ENCODE measurements at regions not wholly inside any gene's neighbourhood (a gene's known extent, or its start where the extent isn't known, plus 50 kb on each side); places are given as distances from the start of the nearest gene placed in this dataset.

DNA sequence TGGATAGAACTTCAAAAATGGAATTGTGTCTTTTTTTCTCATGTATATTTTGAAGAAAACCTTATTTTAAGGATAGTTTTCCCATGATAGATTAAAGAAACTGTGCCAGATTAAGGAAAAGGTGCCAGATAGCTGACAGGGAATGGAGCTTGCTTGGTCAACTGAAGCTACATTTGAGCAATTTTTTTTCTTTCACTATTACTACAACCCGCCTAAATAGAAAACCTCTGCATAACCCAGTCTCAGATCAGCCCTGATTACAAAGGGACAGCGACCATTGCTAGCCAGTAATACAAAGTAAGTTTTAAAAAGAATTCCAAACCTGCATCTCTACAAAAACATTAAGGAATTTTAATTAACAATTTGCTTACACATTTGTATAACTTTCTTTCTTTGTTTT lies 1123.4 kb upstream of the LRRTM3 start:
- no peak for TF ChIP-seq POLR2A (IDR thresholded peaks at IDR 0.05)
- no peak for TF ChIP-seq POLR2AphosphoS5 (IDR thresholded peaks at IDR 0.05)
- TF ChIP-seq, protein P1, sequence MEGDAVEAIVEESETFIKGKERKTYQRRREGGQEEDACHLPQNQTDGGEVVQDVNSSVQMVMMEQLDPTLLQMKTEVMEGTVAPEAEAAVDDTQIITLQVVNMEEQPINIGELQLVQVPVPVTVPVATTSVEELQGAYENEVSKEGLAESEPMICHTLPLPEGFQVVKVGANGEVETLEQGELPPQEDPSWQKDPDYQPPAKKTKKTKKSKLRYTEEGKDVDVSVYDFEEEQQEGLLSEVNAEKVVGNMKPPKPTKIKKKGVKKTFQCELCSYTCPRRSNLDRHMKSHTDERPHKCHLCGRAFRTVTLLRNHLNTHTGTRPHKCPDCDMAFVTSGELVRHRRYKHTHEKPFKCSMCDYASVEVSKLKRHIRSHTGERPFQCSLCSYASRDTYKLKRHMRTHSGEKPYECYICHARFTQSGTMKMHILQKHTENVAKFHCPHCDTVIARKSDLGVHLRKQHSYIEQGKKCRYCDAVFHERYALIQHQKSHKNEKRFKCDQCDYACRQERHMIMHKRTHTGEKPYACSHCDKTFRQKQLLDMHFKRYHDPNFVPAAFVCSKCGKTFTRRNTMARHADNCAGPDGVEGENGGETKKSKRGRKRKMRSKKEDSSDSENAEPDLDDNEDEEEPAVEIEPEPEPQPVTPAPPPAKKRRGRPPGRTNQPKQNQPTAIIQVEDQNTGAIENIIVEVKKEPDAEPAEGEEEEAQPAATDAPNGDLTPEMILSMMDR (IDR thresholded peaks at IDR 0.05), result no peak
- 75% methylated on average over 2 of the region's 2 CpGs for WGBS
- Histone ChIP-seq H3K36me3 (no peaks in the 10 kb centered on the region), H3K4me3 (no peak overlapping the region), H3K4me1 (replicated peaks) (no peaks in the 10 kb centered on the region), H3K9me3 (no peaks in the 10 kb centered on the region), H3K27ac (no peak overlapping the region), H3K27me3 (replicated peaks; ENCODE audit: insufficient read depth) (no peaks in the 10 kb centered on the region)
- intact Hi-C loops (cut with DNase I), result no loop called here
- DNase-seq (ENCODE audit: low spot score), result no peak

- Histone ChIP-seq H3K4me3 (no peak overlapping the region), H3K27me3 (replicated peaks; ENCODE audit: insufficient read depth) (no peaks in the 10 kb centered on the region), H3K9me3 (no peaks in the 10 kb centered on the region), H3K27ac (no peak overlapping the region), H3K4me1 (replicated peaks) (no peaks in the 10 kb centered on the region), H3K36me3 (no peaks in the 10 kb centered on the region)
- WGBS, result 16% methylated on average over 1 of the region's 1 CpG
- TF ChIP-seq, protein P1 (IDR thresholded peaks at IDR 0.05), result no peak
- TF ChIP-seq POLR2A (IDR thresholded peaks at IDR 0.05) (no peak), POLR2AphosphoS5 (IDR thresholded peaks at IDR 0.05) (no peak)
- DNase-seq (ENCODE audit: low spot score), result no peak
- intact Hi-C loops (cut with DNase I), result no loop called here
Observed at GRCh38 chr10:65805511-65805910, 1120.3 kb upstream of the LRRTM3 start.

DNA sequence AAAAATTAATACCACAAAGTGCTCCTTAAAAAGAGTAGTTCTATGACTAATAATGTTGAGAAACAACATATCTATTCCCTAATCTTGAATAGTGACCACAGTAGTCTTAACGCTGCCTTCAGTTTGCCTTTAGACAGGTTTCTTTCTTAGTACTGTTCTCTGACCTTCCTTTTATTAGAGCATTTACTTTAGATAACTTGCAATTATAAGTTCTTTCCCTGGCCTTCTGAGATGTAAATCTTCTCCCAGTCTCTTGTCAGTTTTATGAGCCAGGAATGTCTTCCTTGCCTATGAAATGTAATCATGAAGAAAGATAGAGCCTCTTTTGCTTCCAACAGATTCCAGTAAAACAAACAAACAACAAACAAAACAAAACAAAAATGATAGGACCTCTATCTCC lies 1119.8 kb upstream of the LRRTM3 start:
- DNase-seq (ENCODE audit: low spot score), result no peak
- 36% methylated on average over 1 of the region's 1 CpG for WGBS

GRCh38 chr10:65808687-65809333 lies 1117.0 kb upstream of the LRRTM3 start:
- H3K36me3 ChIP-seq, result no peaks in the 10 kb centered on the region
- H3K9me3 ChIP-seq, result no peaks in the 10 kb centered on the region
- H3K27ac ChIP-seq, result no peak overlapping the region
- no peak for DNase-seq (ENCODE audit: low spot score)
- H3K4me1 ChIP-seq (replicated peaks), result no peaks in the 10 kb centered on the region
- TF ChIP-seq, protein P1 (IDR thresholded peaks at IDR 0.05), result no peak
- TF ChIP-seq POLR2AphosphoS5 (IDR thresholded peaks at IDR 0.05) (no peak), POLR2A (IDR thresholded peaks at IDR 0.05) (no peak)
- no peak overlapping the region for H3K4me3 ChIP-seq
- intact Hi-C loops (cut with DNase I), result no loop called here
- WGBS, result 79% methylated on average over 3 of the region's 3 CpGs
- H3K27me3 ChIP-seq (replicated peaks; ENCODE audit: insufficient read depth), result no peaks in the 10 kb centered on the region

More for the DNA sequence above, 1119.8 kb upstream of the LRRTM3 start:
- Histone ChIP-seq H3K27ac (no peak overlapping the region), H3K27me3 (replicated peaks; ENCODE audit: insufficient read depth) (no peaks in the 10 kb centered on the region), H3K9me3 (no peaks in the 10 kb centered on the region), H3K36me3 (no peaks in the 10 kb centered on the region), H3K4me3 (no peak overlapping the region), H3K4me1 (replicated peaks) (no peaks in the 10 kb centered on the region)
- intact Hi-C loops (cut with DNase I), result no loop called here
- TF ChIP-seq POLR2A (IDR thresholded peaks at IDR 0.05) (no peak), POLR2AphosphoS5 (IDR thresholded peaks at IDR 0.05) (no peak)
- TF ChIP-seq, protein P1 (IDR thresholded peaks at IDR 0.05), result no peak

GRCh38 chr10:65811931-65812525 lies 1113.8 kb upstream of the LRRTM3 start:
- TF ChIP-seq, protein P1 (IDR thresholded peaks at IDR 0.05), result no peak
- TF ChIP-seq POLR2A (IDR thresholded peaks at IDR 0.05) (no peak), POLR2AphosphoS5 (IDR thresholded peaks at IDR 0.05) (no peak)
- Histone ChIP-seq H3K36me3 (no peaks in the 10 kb centered on the region), H3K9me3 (no peaks in the 10 kb centered on the region), H3K4me3 (no peak overlapping the region), H3K27ac (no peak overlapping the region), H3K27me3 (replicated peaks; ENCODE audit: insufficient read depth) (no peaks in the 10 kb centered on the region), H3K4me1 (replicated peaks) (no peaks in the 10 kb centered on the region)
- no peak for DNase-seq (ENCODE audit: low spot score)
- 96% methylated on average over 28 of the region's 28 CpGs for WGBS
- intact Hi-C loops (cut with DNase I), result no loop called here
